Thoracic aorta (tissue), 2 donors: ENCODE measurements at regions not wholly inside any gene's neighbourhood (a gene's known extent, or its start where the extent isn't known, plus 50 kb on each side); places are given as distances from the start of the nearest gene placed in this dataset.
"Not testable (repeated sequence)": the region's sequence is repeated elsewhere in the genome, so short reads cannot be mapped to it uniquely, and the experiment has no call there.

Source experiments
- ATAC-seq: fragments of 150-250 bp; one replicate; pipeline ENCODE4 v1.8.0; 2017; ENCODE audit warnings: low read depth; ENCODE audit not compliant: insufficient number of reproducible peaks, low FRiP score
- DNase-seq: peaks from one replicate; pipeline ENCODE4 v3.0.0-alpha.2; 2020; ENCODE audit warnings: low spot score
- H3K27ac ChIP-seq, 2 donors: fragments of 200-600 bp; sonication (generic); 1 replicate in 1 of 2; 2 replicates in 1 of 2; pipeline ENCODE4 v1.5.1; 2016; ENCODE audit warnings: mild to moderate bottlenecking in 2 of 2, moderate library complexity in 2 of 2
- H3K27me3 ChIP-seq: fragments of 200-600 bp; sonication (generic); replicated peaks from 2 replicates; pipeline ENCODE4 v1.6.0; 2016; ENCODE audit warnings: mild to moderate bottlenecking; ENCODE audit not compliant: insufficient read depth
- H3K36me3 ChIP-seq: fragments of 200-600 bp; sonication (generic); one replicate; pipeline ENCODE4 v1.5.1; 2016
- H3K4me1 ChIP-seq, 2 donors: fragments of 200-600 bp; sonication (generic); 1 replicate in 1 of 2; 2 replicates in 1 of 2; pipeline versions ENCODE4 v1.5.1 to v1.6.0; 2016; ENCODE audit warnings: low read depth in 2 of 2, mild to moderate bottlenecking in 1 of 2; ENCODE audit not compliant: control insufficient read depth in 1 of 2
- H3K4me3 ChIP-seq: fragments of 200-600 bp; sonication (generic); 2 replicates; pipeline ENCODE4 v1.5.1; 2016; ENCODE audit warnings: mild to moderate bottlenecking
- H3K9me3 ChIP-seq: fragments of 200-600 bp; sonication (generic); 2 replicates; pipeline ENCODE4 v1.5.1; 2016
- CTCF ChIP-seq: fragments of 200-600 bp; sonication (generic); IDR thresholded peaks from one replicate; pipeline ENCODE4 v1.5.1; 2019; ENCODE audit warnings: antibody characterized with exemption

DNA sequence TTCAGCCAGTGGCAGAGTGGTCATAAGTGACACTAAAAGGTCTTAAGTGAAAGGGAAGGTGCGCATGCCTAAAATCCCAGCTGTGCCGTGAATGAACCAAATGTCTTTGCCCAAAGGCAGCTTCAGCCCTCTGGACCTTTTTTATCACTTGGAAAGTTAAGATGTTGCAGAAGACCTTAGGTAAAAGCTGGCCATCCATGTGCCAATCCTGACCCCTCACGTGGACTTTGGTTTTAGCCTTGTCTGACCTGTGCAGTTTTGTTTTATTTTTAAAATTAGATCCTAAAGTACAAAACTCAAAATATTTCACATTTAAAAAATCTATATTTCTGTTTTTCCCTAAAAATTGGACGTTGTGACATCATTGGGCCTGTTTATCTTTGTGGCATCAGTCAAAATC is 429.5 kb downstream of the STK39 start:
- H3K27ac ChIP-seq: no peak overlapping the region
- no peak for ATAC-seq
- no peaks in the 10 kb centered on the region for H3K4me1 ChIP-seq
- H3K27me3 ChIP-seq: no peaks in the 10 kb centered on the region
- no peak overlapping the region for H3K4me3 ChIP-seq
- no peaks in the 10 kb centered on the region for H3K36me3 ChIP-seq
- TF ChIP-seq CTCF: no peak
- DNase-seq: no peak
- no peaks in the 10 kb centered on the region for H3K9me3 ChIP-seq

GRCh38 chr2:167817422-167817821 is 430.0 kb downstream of the STK39 start:
- Histone ChIP-seq H3K27ac (no peak overlapping the region), H3K27me3 (no peaks in the 10 kb centered on the region), H3K4me3 (no peak overlapping the region), H3K9me3 (no peaks in the 10 kb centered on the region), H3K36me3 (no peaks in the 10 kb centered on the region), H3K4me1 (no peaks in the 10 kb centered on the region)
- ATAC-seq (no peak), DNase-seq (no peak)
- no peak for TF ChIP-seq CTCF

DNA sequence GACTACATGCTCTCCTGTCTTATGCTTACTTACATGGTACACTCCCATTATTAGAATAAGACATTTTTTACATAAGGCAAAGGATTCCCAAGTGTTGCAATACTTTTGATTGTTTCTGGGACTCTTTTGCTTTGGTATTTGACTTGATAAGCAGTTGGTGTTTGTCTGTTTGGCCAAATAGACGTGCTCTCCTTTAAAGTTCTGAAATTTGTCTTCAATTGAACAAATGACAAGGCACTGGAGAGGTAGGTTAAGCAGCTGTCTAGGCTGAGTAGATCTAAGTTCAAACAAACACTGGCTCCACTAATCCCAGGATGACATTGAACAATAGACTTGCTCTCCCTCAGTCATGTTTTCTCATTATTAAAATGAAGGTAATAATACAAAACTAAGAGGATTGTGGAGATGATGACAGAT is 430.5 kb downstream of the STK39 start:
- H3K4me1 ChIP-seq: no peaks in the 10 kb centered on the region
- TF ChIP-seq CTCF: no peak
- ATAC-seq (no peak), DNase-seq (no peak)
- H3K4me3 ChIP-seq: no peak overlapping the region
- no peak overlapping the region for H3K27ac ChIP-seq
- H3K36me3 ChIP-seq: no peaks in the 10 kb centered on the region
- no peaks in the 10 kb centered on the region for H3K27me3 ChIP-seq
- no peaks in the 10 kb centered on the region for H3K9me3 ChIP-seq

DNA sequence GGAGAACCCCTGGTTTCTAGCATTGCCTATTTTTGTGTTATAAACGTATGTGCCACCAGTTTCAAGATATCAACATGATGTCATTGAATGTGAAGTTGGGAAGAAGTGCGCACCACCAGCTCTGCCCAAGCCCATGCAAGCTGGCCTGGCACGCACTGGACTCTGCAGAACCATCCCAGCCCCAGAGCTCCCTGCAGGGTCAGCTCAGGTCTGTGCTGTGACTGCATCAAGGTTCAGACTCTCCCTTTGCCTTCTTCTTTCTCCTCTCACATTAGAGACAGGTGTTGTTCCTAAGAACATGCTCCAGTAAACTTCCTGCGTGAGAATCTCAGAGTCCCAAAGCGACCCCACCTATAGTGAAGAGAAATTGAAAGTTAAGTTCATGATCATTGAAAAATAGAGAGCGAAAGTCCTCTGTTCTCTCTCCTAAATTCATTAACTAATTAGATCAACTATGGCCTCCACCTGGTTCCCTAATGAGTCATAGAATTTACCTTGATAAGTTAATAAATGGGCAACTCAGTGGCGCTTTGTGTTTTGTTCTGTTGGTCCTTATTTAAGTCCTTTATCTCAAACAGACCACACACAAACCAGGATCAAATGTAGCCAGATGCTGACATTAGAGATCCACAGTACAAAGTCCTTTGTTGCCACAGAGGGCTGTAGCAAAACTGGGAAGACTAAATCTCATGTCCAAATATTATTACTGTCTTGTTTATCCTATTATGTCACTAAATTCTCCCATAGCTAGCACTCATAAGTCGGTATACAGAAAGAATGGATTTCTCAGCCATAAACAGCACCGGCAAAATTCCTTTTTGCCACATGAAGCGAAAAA is 432.3 kb downstream of the STK39 start:
- DNase-seq (no peak), ATAC-seq (no peak)
- Histone ChIP-seq H3K4me1 (no peaks in the 10 kb centered on the region), H3K9me3 (no peaks in the 10 kb centered on the region), H3K4me3 (no peak overlapping the region), H3K27ac (no peak overlapping the region), H3K27me3 (no peaks in the 10 kb centered on the region), H3K36me3 (no peaks in the 10 kb centered on the region)
- TF ChIP-seq CTCF: no peak

DNA sequence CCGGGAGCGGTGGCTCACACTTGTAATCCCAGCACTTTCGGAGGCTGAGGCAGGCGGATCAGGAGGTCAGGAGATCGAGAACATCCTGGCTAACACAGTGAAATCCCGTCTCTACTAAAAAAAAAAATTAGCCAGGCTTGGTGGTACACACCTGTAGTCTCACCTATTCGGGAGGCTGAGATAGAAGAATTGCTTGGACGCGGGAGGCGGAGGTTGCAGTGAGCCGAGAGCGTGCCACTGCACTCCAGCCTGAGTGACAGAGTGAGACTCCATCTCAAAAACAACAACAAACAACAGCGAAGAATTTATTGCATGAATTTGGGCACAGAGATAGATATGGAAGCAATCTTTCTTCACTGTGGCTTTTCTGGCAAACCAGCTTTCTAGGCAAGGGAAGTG is 432.9 kb downstream of the STK39 start:
- not testable (repeated sequence) for H3K36me3 ChIP-seq, DNase-seq, H3K27me3 ChIP-seq, H3K27ac ChIP-seq, H3K4me1 ChIP-seq, ATAC-seq, H3K9me3 ChIP-seq, H3K4me3 ChIP-seq

- not testable (repeated sequence) for ATAC-seq, H3K4me3 ChIP-seq, H3K36me3 ChIP-seq, H3K27me3 ChIP-seq, H3K9me3 ChIP-seq, DNase-seq, H3K27ac ChIP-seq, H3K4me1 ChIP-seq
Measured at GRCh38 chr2:167809799-167810198, 437.6 kb downstream of the STK39 start.
